Body of pancreas (tissue), 4 donors: ENCODE measurements at regions not wholly inside any gene's neighbourhood (a gene's known extent, or its start where the extent isn't known, plus 50 kb on each side); places are given as distances from the start of the nearest gene placed in this dataset.
"Not testable (repeated sequence)": the region's sequence is repeated elsewhere in the genome, so short reads cannot be mapped to it uniquely, and the experiment has no call there.

ENCODE experiments used
- ATAC-seq: fragments of 150-250 bp; one replicate; pipeline ENCODE4 v1.9.1; 2016
- DNase-seq, 4 donors: peaks; one replicate each; pipeline ENCODE4 v3.0.0-alpha.2; 2019
- H3K27ac ChIP-seq, 4 donors: fragments of 200-600 bp; sonication (generic); 1 replicate in 3 of 4; 2 replicates in 1 of 4; pipeline versions ENCODE4 v1.5.1 to v1.6.1; 2016 to 2019; ENCODE audit warnings: mild to moderate bottlenecking in 1 of 4, mixed read lengths in 1 of 4, moderate library complexity in 1 of 4
- H3K27me3 ChIP-seq, 2 donors: fragments of 200-600 bp; sonication (generic); one replicate each; pipeline ENCODE4 v1.6.0; 2016; ENCODE audit warnings: mild to moderate bottlenecking in 1 of 2
- H3K36me3 ChIP-seq, 2 donors: fragments of 200-600 bp; sonication (generic); replicated peaks in 1 of 2; 2 replicates each; pipeline ENCODE4 v1.5.1; 2016; ENCODE audit warnings: low read depth in 2 of 2; ENCODE audit not compliant: insufficient read depth in 1 of 2
- H3K4me1 ChIP-seq: fragments of 200-600 bp; sonication (generic); one replicate; pipeline ENCODE4 v1.6.0; 2016
- H3K4me3 ChIP-seq, 2 donors: fragments of 200-600 bp; sonication (generic); 1 replicate in 1 of 2; 2 replicates in 1 of 2; pipeline ENCODE4 v1.5.1; 2016 to 2019
- H3K9me3 ChIP-seq, 3 donors: fragments of 200-600 bp; sonication (generic); 1 replicate in 2 of 3; 2 replicates in 1 of 3; pipeline ENCODE4 v1.5.1; 2016
- POLR2A ChIP-seq, 3 donors: fragments of 450-650 bp; IDR thresholded peaks; one replicate each; pipeline ENCODE4 v1.6.1; 2016; ENCODE audit warnings: antibody characterized with exemption in 3 of 3, mild to moderate bottlenecking in 2 of 3
- WGBS, 2 donors: methylation state at CpG; one replicate each; pipeline ENCODE4 v1.1.5; 2017; 5-methylcytosine and 5-hydroxymethylcytosine counted together
- intact Hi-C: fragments of 100-400 bp; cut with DNase I; formaldehyde crosslinking; loops from one replicate; pipeline ENCODE4 v1.15.1; 2023
- TF ChIP-seq, protein P1 (sequence below), 7 experiments: fragments of 450-650 bp in 4 of 7; fragments of 200-600 bp in 3 of 7; sonication (generic) in 3 of 7; IDR thresholded peaks; one replicate each; pipeline ENCODE4 v1.5.1; 2016 to 2019; ENCODE audit warnings: antibody characterized with exemption in 7 of 7

DNA sequence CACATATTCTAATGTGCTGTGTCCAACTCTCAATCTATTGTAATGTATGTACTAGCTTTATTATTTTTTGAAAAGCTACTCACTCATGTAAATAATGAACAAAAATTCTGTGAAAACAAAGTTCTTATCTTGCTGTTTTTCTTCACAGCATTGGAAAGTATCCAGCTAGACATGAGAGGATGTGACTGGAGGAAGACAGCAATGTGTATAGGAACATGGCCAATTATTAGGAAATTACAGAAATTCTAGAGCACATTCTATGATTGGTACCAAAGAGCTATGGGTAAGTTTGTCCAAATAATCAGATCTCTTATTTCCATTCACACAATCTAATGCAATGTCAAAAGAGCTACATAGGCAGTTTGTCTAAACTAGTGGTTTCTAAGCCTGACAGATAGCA is 1100.2 kb downstream of the FSCB start:
- Histone ChIP-seq H3K36me3 (no peaks in the 10 kb centered on the region), H3K9me3 (no peaks in the 10 kb centered on the region), H3K4me3 (no peak overlapping the region), H3K4me1 (peaks cover 3% of the 10 kb centered on the region), H3K27me3 (no peaks in the 10 kb centered on the region), H3K27ac (no peak overlapping the region)
- no peak for TF ChIP-seq POLR2A (IDR thresholded peaks at IDR 0.05)
- TF ChIP-seq, protein P1, sequence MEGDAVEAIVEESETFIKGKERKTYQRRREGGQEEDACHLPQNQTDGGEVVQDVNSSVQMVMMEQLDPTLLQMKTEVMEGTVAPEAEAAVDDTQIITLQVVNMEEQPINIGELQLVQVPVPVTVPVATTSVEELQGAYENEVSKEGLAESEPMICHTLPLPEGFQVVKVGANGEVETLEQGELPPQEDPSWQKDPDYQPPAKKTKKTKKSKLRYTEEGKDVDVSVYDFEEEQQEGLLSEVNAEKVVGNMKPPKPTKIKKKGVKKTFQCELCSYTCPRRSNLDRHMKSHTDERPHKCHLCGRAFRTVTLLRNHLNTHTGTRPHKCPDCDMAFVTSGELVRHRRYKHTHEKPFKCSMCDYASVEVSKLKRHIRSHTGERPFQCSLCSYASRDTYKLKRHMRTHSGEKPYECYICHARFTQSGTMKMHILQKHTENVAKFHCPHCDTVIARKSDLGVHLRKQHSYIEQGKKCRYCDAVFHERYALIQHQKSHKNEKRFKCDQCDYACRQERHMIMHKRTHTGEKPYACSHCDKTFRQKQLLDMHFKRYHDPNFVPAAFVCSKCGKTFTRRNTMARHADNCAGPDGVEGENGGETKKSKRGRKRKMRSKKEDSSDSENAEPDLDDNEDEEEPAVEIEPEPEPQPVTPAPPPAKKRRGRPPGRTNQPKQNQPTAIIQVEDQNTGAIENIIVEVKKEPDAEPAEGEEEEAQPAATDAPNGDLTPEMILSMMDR (IDR thresholded peaks at IDR 0.05), result no peak
- intact Hi-C loops, result no loop called here
- no peak for ATAC-seq
- no peak for DNase-seq

- Histone ChIP-seq H3K27ac (no peak overlapping the region), H3K4me3 (no peak overlapping the region), H3K4me1 (no peaks in the 10 kb centered on the region), H3K9me3 (no peaks in the 10 kb centered on the region), H3K36me3 (no peaks in the 10 kb centered on the region), H3K27me3 (no peaks in the 10 kb centered on the region)
- DNase-seq (no peak), ATAC-seq (no peak)
- WGBS, 2 donors, result 5 to 11% methylated on average over 1 of the region's 1 CpG
- TF ChIP-seq, protein P1 (IDR thresholded peaks at IDR 0.05), result no peak
- TF ChIP-seq POLR2A (IDR thresholded peaks at IDR 0.05), result no peak
- intact Hi-C loops, result no loop called here
Measured at GRCh38 chr14:43399289-43399688, 1107.8 kb downstream of the FSCB start.

GRCh38 chr14:43370565-43370896 is 1136.6 kb downstream of the FSCB start:
- intact Hi-C loops, H3K27me3 ChIP-seq, DNase-seq, ATAC-seq, H3K9me3 ChIP-seq, H3K4me1 ChIP-seq, H3K4me3 ChIP-seq, H3K36me3 ChIP-seq, H3K27ac ChIP-seq: not testable (repeated sequence)
- 88 to 91% methylated on average over 8 of the region's 8 CpGs for WGBS, 2 donors

DNA sequence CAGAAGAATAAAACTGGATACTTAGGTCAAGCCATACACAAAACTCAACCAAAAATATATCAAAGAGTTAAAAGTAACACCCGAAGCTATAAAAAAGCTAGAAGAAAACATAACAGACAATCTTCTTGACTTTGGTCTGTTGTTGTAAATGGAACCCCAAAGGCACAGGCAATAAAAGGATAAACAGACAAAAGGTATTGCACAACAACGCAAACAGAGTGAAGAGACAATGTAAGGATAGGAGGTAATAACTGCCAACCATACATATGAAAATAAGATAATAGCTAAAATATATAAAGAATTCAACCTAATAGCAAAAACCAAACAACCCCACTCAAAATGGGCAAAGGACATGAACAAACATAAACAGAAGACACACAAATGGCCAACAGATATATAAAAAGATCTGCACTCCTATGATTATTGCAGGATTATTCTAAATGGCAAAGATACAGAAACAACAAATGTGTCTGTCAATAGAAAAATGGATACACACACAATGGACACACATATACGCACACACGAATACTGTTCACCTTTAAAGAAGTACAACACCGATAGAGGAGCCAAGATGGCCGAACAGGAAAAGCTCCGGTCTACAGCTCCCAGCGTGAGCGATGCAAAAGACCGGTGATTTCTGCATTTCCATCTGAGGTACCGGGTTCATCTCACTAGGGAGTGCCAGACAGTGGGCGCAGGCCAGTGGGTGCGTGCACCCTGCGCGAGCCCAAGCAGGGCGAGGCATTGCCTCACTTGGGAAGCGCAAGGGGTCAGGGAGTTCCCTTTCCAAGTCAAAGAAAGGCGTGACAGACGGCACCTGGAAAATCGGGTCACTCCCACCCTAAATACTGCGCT is 1137.1 kb downstream of the FSCB start:
- no peak for DNase-seq
- TF ChIP-seq POLR2A (IDR thresholded peaks at IDR 0.05), result no peak
- 92 to 93% methylated on average over 21 of the region's 21 CpGs for WGBS, 2 donors
- H3K27me3 ChIP-seq, result no peaks in the 10 kb centered on the region
- no peak for ATAC-seq
- no peak overlapping the region for H3K27ac ChIP-seq
- intact Hi-C loops, result no loop called here
- no peaks in the 10 kb centered on the region for H3K36me3 ChIP-seq
- H3K9me3 ChIP-seq, result no peaks in the 10 kb centered on the region
- H3K4me3 ChIP-seq, result no peak overlapping the region
- no peaks in the 10 kb centered on the region for H3K4me1 ChIP-seq

DNA sequence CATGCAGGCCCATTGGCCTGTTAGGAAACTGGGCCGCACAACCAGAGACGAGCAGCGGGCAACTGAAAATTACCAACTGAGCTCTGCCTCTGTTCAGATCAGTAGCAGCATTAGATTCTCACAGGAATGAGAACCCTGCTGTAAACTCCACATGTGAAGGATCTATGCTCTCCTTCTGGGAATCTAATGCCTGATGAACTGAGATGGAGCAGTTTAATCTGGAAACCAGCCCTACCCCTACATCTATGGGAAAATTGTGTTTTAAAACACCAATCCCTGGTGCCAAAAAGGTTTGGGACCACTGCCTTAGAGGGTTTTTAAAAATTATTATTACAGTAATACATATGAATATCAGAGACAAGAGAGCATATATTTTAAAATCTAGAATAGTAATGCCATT is 1144.5 kb downstream of the FSCB start:
- peaks cover 26% of the 10 kb centered on the region for H3K4me1 ChIP-seq

More for the DNA sequence above, 1144.5 kb downstream of the FSCB start:
- Histone ChIP-seq H3K4me3 (no peak overlapping the region), H3K27me3 (no peaks in the 10 kb centered on the region), H3K36me3 (no peaks in the 10 kb centered on the region), H3K27ac (no peak overlapping the region), H3K9me3 (no peaks in the 10 kb centered on the region)
- WGBS, 2 donors, result 96 to 97% methylated on average over 3 of the region's 3 CpGs
- DNase-seq (no peak), ATAC-seq (no peak)
- TF ChIP-seq POLR2A (IDR thresholded peaks at IDR 0.05), result no peak
- TF ChIP-seq, protein P1 (IDR thresholded peaks at IDR 0.05), result no peak
- intact Hi-C loops, result no loop called here
